Subcutaneous abdominal adipose tissue (tissue), 5 donors: ENCODE measurements at regions not wholly inside any gene's neighbourhood (a gene's known extent, or its start where the extent isn't known, plus 50 kb on each side); places are given as distances from the start of the nearest gene placed in this dataset.
"Not testable (repeated sequence)": the region's sequence is repeated elsewhere in the genome, so short reads cannot be mapped to it uniquely, and the experiment has no call there.

Source experiments
- H3K27ac ChIP-seq: one replicate; pipeline ENCODE4 v1.7.0; 2013; ENCODE audit warnings: low read depth, mild to moderate bottlenecking, inconsistent platforms, low read length, moderate library complexity
- H3K27me3 ChIP-seq, 5 donors: one replicate each; pipeline ENCODE4 v1.7.0; 2013; ENCODE audit warnings: low read length in 5 of 5, inconsistent platforms in 1 of 5; ENCODE audit not compliant: control insufficient read depth in 5 of 5, insufficient read depth in 4 of 5
- H3K36me3 ChIP-seq, 5 donors: one replicate each; pipeline ENCODE4 v1.7.0; 2013; ENCODE audit warnings: low read length in 5 of 5; ENCODE audit not compliant: control insufficient read depth in 5 of 5, insufficient read depth in 5 of 5
- H3K4me1 ChIP-seq, 5 donors: one replicate each; pipeline ENCODE4 v1.7.0; 2013; ENCODE audit warnings: low read length in 5 of 5, mild to moderate bottlenecking in 3 of 5, moderate library complexity in 1 of 5; ENCODE audit not compliant: control insufficient read depth in 5 of 5, insufficient read depth in 5 of 5
- H3K4me3 ChIP-seq, 5 donors: one replicate each; pipeline ENCODE4 v1.7.0; 2013; ENCODE audit warnings: low read length in 5 of 5, low read depth in 1 of 5
- H3K9ac ChIP-seq, 5 donors: one replicate each; pipeline ENCODE4 v1.7.0; 2013; ENCODE audit warnings: low read length in 5 of 5, mild to moderate bottlenecking in 4 of 5, moderate library complexity in 3 of 5
- H3K9me3 ChIP-seq, 5 donors: one replicate each; pipeline ENCODE4 v1.7.0; 2013; ENCODE audit warnings: low read length in 5 of 5; ENCODE audit not compliant: control insufficient read depth in 5 of 5
- donor health status: healthy.
- donor health status: healthy.
- donor health status: healthy.
- donor health status: healthy.
- donor health status: healthy.

GRCh38 chr7:109692613-109693012 is 1122.9 kb downstream of the DNAJB9 start:
- not testable (repeated sequence) for H3K9ac ChIP-seq, H3K36me3 ChIP-seq, H3K27ac ChIP-seq, H3K4me1 ChIP-seq, H3K9me3 ChIP-seq, H3K4me3 ChIP-seq, H3K27me3 ChIP-seq

- Histone ChIP-seq H3K4me1 (no peaks in the 10 kb centered on the region), H3K27me3 (no peaks in the 10 kb centered on the region), H3K36me3 (no peaks in the 10 kb centered on the region), H3K27ac (no peak overlapping the region), H3K9me3 (no peaks in the 10 kb centered on the region), H3K4me3 (no peak overlapping the region), H3K9ac (no peak overlapping the region)
These were observed 1124.7 kb downstream of the DNAJB9 start for GRCh38 chr7:109694149-109695071.

GRCh38 chr7:109695419-109695818 is 1125.7 kb downstream of the DNAJB9 start:
- no peaks in the 10 kb centered on the region for H3K36me3 ChIP-seq
- no peak overlapping the region for H3K9ac ChIP-seq
- H3K4me3 ChIP-seq, result no peak overlapping the region
- H3K27me3 ChIP-seq, result no peaks in the 10 kb centered on the region
- H3K4me1 ChIP-seq, result no peaks in the 10 kb centered on the region
- H3K27ac ChIP-seq, result no peak overlapping the region
- H3K9me3 ChIP-seq, result peaks cover 0 to 5% (median 0%) of the 10 kb centered on the region in 5 donors

GRCh38 chr7:109696723-109697122 is 1127.0 kb downstream of the DNAJB9 start:
- Histone ChIP-seq H3K4me3 (no peak overlapping the region), H3K4me1 (no peaks in the 10 kb centered on the region), H3K9me3 (peaks cover 0 to 5% (median 0%) of the 10 kb centered on the region in 5 donors), H3K36me3 (no peaks in the 10 kb centered on the region), H3K27me3 (no peaks in the 10 kb centered on the region), H3K27ac (no peak overlapping the region), H3K9ac (no peak overlapping the region)

- Histone ChIP-seq H3K27me3 (no peaks in the 10 kb centered on the region), H3K9ac (no peak overlapping the region), H3K4me1 (no peaks in the 10 kb centered on the region), H3K36me3 (no peaks in the 10 kb centered on the region), H3K9me3 (peaks cover 0 to 5% (median 0%) of the 10 kb centered on the region in 5 donors), H3K27ac (no peak overlapping the region), H3K4me3 (no peak overlapping the region)
These were observed 1130.0 kb downstream of the DNAJB9 start for GRCh38 chr7:109699661-109700060.

- no peaks in the 10 kb centered on the region for H3K36me3 ChIP-seq
- H3K4me1 ChIP-seq, result no peaks in the 10 kb centered on the region
- H3K27me3 ChIP-seq, result no peaks in the 10 kb centered on the region
- H3K4me3 ChIP-seq, result no peak overlapping the region
- H3K9me3 ChIP-seq, result no peaks in the 10 kb centered on the region
- no peak overlapping the region for H3K27ac ChIP-seq
- no peak overlapping the region for H3K9ac ChIP-seq
These were observed 1143.7 kb downstream of the DNAJB9 start for GRCh38 chr7:109713366-109713765.

- not testable (repeated sequence) for H3K9ac ChIP-seq, H3K36me3 ChIP-seq, H3K9me3 ChIP-seq, H3K27ac ChIP-seq, H3K4me1 ChIP-seq, H3K27me3 ChIP-seq, H3K4me3 ChIP-seq
These were observed 1149.7 kb downstream of the DNAJB9 start for GRCh38 chr7:109719359-109719758.

GRCh38 chr7:109734601-109735000 is 1164.9 kb downstream of the DNAJB9 start:
- Histone ChIP-seq H3K9ac (no peak overlapping the region), H3K27me3 (no peaks in the 10 kb centered on the region), H3K27ac (no peak overlapping the region), H3K9me3 (no peaks in the 10 kb centered on the region), H3K36me3 (no peaks in the 10 kb centered on the region), H3K4me3 (no peak overlapping the region), H3K4me1 (peaks cover 0 to 1% (median 0%) of the 10 kb centered on the region in 5 donors)

- H3K9ac ChIP-seq, result no peak overlapping the region
- H3K36me3 ChIP-seq, result no peaks in the 10 kb centered on the region
- H3K4me1 ChIP-seq, result peaks cover 0 to 1% (median 0%) of the 10 kb centered on the region in 5 donors
- H3K9me3 ChIP-seq, result no peaks in the 10 kb centered on the region
- no peaks in the 10 kb centered on the region for H3K27me3 ChIP-seq
- H3K4me3 ChIP-seq, result no peak overlapping the region
- no peak overlapping the region for H3K27ac ChIP-seq
These were observed 1166.2 kb downstream of the DNAJB9 start for GRCh38 chr7:109735881-109736280.

GRCh38 chr7:109745677-109746410 is 1176.2 kb downstream of the DNAJB9 start:
- H3K27me3 ChIP-seq, result no peaks in the 10 kb centered on the region
- H3K36me3 ChIP-seq, result no peaks in the 10 kb centered on the region
- no peak overlapping the region for H3K9ac ChIP-seq
- no peak overlapping the region for H3K4me3 ChIP-seq
- H3K9me3 ChIP-seq, result no peaks in the 10 kb centered on the region
- H3K4me1 ChIP-seq, result peaks cover 0 to 7% (median 0%) of the 10 kb centered on the region in 5 donors
- no peak overlapping the region for H3K27ac ChIP-seq
